Keratinocyte (primary cell): ENCODE measurements at regions not wholly inside any gene's neighbourhood (a gene's known extent, or its start where the extent isn't known, plus 50 kb on each side); places are given as distances from the start of the nearest gene placed in this dataset.

Source experiments
- DNase-seq: peaks from one replicate; pipeline ENCODE4 v3.0.0-alpha.2; 2011; ENCODE audit warnings: low read depth, missing footprints, low spot score
- FAIRE-seq: peaks from 2 replicates; lab custom pipeline; 2011; peaks lifted over from hg19 to GRCh38; lab: Jason Lieb, UNC
- H2AFZ ChIP-seq: 2 replicates; pipeline ENCODE4 v1.6.0; 2012; ENCODE audit warnings: low read length, control low read depth, inconsistent platforms; ENCODE audit not compliant: control insufficient read depth
- H3K27ac ChIP-seq: 2 replicates; pipeline ENCODE4 v1.5.1; 2011; ENCODE audit warnings: low read length; ENCODE audit not compliant: control insufficient read depth, insufficient read depth
- H3K27me3 ChIP-seq: 3 replicates; pipeline ENCODE4 v1.6.0; 2011; ENCODE audit warnings: low read length; ENCODE audit not compliant: control insufficient read depth, insufficient read depth; ENCODE audit errors: extremely low read depth
- H3K36me3 ChIP-seq, 2 experiments: 2 replicates in 1 of 2; 3 replicates in 1 of 2; pipeline ENCODE4 v1.5.1; 2011; ENCODE audit warnings: low read length in 2 of 2, mild to moderate bottlenecking in 1 of 2; ENCODE audit not compliant: control insufficient read depth in 2 of 2, insufficient read depth in 2 of 2; ENCODE audit errors: extremely low read depth in 1 of 2
- H3K4me1 ChIP-seq: 3 replicates; pipeline ENCODE4 v1.5.1; 2011; ENCODE audit warnings: low read length; ENCODE audit not compliant: control insufficient read depth, insufficient read depth; ENCODE audit errors: extremely low read depth
- H3K4me2 ChIP-seq: 3 replicates; pipeline ENCODE4 v1.6.0; 2011; ENCODE audit warnings: low read depth, low read length; ENCODE audit not compliant: control insufficient read depth, insufficient read depth; ENCODE audit errors: extremely low read depth
- H3K4me3 ChIP-seq, 3 experiments: fragments of 200-600 bp in 1 of 3; sonication (generic) in 1 of 3; 2 replicates in 2 of 3; 3 replicates in 1 of 3; pipeline ENCODE4 v1.5.1; 2011 to 2016; ENCODE audit warnings: low read length in 3 of 3, mild to moderate bottlenecking in 3 of 3, control low read depth in 2 of 3, inconsistent platforms in 1 of 3, low read depth in 1 of 3, mixed read lengths in 1 of 3, mixed run types in 1 of 3, moderate library complexity in 1 of 3; ENCODE audit not compliant: control insufficient read depth in 2 of 3, insufficient read depth in 2 of 3; ENCODE audit errors: extremely low read depth in 1 of 3
- H3K79me2 ChIP-seq: 2 replicates; pipeline ENCODE4 v1.6.0; 2012; ENCODE audit warnings: low read length; ENCODE audit not compliant: control insufficient read depth, insufficient read depth
- H3K9ac ChIP-seq: 3 replicates; pipeline ENCODE4 v1.6.0; 2011; ENCODE audit warnings: low read length; ENCODE audit not compliant: control insufficient read depth, insufficient read depth; ENCODE audit errors: extremely low read depth
- H3K9me1 ChIP-seq: 3 replicates; pipeline ENCODE4 v1.6.0; 2011; ENCODE audit warnings: low read length; ENCODE audit not compliant: control insufficient read depth, insufficient read depth; ENCODE audit errors: extremely low read depth
- H3K9me3 ChIP-seq: 2 replicates; pipeline ENCODE4 v1.5.1; 2012; ENCODE audit warnings: low read depth, low read length; ENCODE audit not compliant: control insufficient read depth
- H4K20me1 ChIP-seq: 3 replicates; pipeline ENCODE4 v1.6.0; 2011; ENCODE audit warnings: low read length; ENCODE audit not compliant: control insufficient read depth, insufficient read depth; ENCODE audit errors: extremely low read depth
- EZH2 ChIP-seq: IDR thresholded peaks from one replicate; pipeline ENCODE4 v1.6.1; 2012; ENCODE audit warnings: inconsistent platforms, mild to moderate bottlenecking, low read length, moderate library complexity
- dilution Hi-C: fragments of 300-500 bp; cut with MboI; formaldehyde crosslinking; loops from one replicate; pipeline ENCODE4 v1.7.0; 2020; ENCODE audit warnings: low sequenced_read_pairs; ENCODE audit not compliant: extremely low pct_ligation_motif_present
- TF ChIP-seq, protein P1 (sequence below), 3 experiments: IDR thresholded peaks in 1 of 3; conservative IDR thresholded peaks in 1 of 3; optimal IDR thresholded peaks in 1 of 3; 2 replicates in 2 of 3; 3 replicates in 1 of 3; pipeline versions ENCODE3 to v1.5.1; 2011; ENCODE audit warnings: low read length in 3 of 3, mild to moderate bottlenecking in 3 of 3, moderate library complexity in 2 of 3, control low read depth in 1 of 3, inconsistent platforms in 1 of 3; ENCODE audit not compliant: insufficient read depth in 2 of 3; ENCODE audit errors: extremely low read depth in 1 of 3

DNA sequence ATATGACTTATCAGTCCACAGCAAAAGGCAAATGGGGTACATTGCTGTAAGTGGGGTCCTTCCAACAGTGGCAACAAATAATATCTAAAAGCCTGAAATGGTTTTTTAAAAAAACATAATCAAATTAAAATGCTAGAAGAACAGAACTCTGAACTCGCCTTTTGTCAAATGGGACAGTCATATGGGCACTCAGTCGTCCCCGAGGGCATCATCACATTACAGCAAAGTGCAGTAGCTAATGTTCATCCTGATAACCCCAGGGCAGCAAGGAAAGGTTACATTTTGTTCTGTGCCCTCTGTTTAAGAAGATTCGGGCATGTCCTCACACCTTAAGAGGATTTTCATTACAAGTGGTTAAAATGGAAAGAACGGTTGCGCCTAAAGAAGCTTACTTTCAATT, 997.9 kb upstream of the TENM3 start:
- Histone ChIP-seq H3K4me3 (no peak overlapping the region), H3K27me3 (no peaks in the 10 kb centered on the region), H3K36me3 (no peaks in the 10 kb centered on the region), H3K9me1 (no peaks in the 10 kb centered on the region), H3K9ac (no peak overlapping the region), H2AFZ (no peak overlapping the region), H4K20me1 (no peaks in the 10 kb centered on the region), H3K4me2 (no peak overlapping the region), H3K27ac (no peak overlapping the region), H3K9me3 (no peaks in the 10 kb centered on the region), H3K79me2 (no peaks in the 10 kb centered on the region), H3K4me1 (no peaks in the 10 kb centered on the region)
- FAIRE-seq (no peak), DNase-seq (no peak)
- dilution Hi-C loops = no loop called here
- TF ChIP-seq, protein P1, sequence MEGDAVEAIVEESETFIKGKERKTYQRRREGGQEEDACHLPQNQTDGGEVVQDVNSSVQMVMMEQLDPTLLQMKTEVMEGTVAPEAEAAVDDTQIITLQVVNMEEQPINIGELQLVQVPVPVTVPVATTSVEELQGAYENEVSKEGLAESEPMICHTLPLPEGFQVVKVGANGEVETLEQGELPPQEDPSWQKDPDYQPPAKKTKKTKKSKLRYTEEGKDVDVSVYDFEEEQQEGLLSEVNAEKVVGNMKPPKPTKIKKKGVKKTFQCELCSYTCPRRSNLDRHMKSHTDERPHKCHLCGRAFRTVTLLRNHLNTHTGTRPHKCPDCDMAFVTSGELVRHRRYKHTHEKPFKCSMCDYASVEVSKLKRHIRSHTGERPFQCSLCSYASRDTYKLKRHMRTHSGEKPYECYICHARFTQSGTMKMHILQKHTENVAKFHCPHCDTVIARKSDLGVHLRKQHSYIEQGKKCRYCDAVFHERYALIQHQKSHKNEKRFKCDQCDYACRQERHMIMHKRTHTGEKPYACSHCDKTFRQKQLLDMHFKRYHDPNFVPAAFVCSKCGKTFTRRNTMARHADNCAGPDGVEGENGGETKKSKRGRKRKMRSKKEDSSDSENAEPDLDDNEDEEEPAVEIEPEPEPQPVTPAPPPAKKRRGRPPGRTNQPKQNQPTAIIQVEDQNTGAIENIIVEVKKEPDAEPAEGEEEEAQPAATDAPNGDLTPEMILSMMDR (optimal IDR thresholded peaks at IDR 0.05 in 1 of 3, IDR thresholded peaks at IDR 0.05 in 1 of 3, conservative IDR thresholded peaks at IDR 0.05 in 1 of 3; ENCODE audit: extremely low read depth in 1 of 3, insufficient read depth in 2 of 3, low read length in 3 of 3) = no peak
- TF ChIP-seq EZH2 = no peak

DNA sequence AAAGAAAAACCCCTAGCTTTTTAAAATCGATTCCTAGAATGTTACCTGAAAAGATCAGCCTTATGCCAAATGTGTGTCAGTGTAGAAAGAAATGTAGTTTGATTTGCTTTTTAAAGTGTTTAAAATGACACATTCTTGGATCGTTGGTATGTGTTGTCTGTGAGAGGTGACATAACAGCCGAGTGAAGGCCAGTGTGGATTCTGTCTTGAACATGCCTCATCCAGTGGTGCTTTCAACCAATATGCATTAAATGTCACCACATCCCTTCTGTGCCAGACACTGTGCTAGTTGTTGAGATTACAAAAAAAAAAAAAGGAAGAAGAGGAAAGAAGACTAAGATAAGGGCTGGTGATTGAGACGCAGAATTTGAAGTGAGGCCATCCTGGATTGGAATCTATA, 994.2 kb upstream of the TENM3 start:
- Histone ChIP-seq H3K27me3 (no peaks in the 10 kb centered on the region), H3K9me1 (no peaks in the 10 kb centered on the region), H4K20me1 (no peaks in the 10 kb centered on the region), H2AFZ (no peak overlapping the region), H3K79me2 (no peaks in the 10 kb centered on the region), H3K9me3 (no peaks in the 10 kb centered on the region), H3K36me3 (no peaks in the 10 kb centered on the region), H3K4me3 (no peak overlapping the region), H3K9ac (no peak overlapping the region), H3K4me1 (no peaks in the 10 kb centered on the region), H3K27ac (no peak overlapping the region), H3K4me2 (no peak overlapping the region)
- DNase-seq (no peak), FAIRE-seq (no peak)
- TF ChIP-seq, protein P1 (optimal IDR thresholded peaks at IDR 0.05 in 1 of 3, IDR thresholded peaks at IDR 0.05 in 1 of 3, conservative IDR thresholded peaks at IDR 0.05 in 1 of 3; ENCODE audit: extremely low read depth in 1 of 3, insufficient read depth in 2 of 3, low read length in 3 of 3) = no peak
- no peak for TF ChIP-seq EZH2
- dilution Hi-C loops = no loop called here
